ENCODE measurements at regions not wholly inside any gene's neighbourhood (a gene's known extent, or its start where the extent isn't known, plus 50 kb on each side); places are given as distances from the start of the nearest gene placed in this dataset.

GRCh38 chr3:110749006-110749405 lies 322.6 kb upstream of the NECTIN3 start:
- H3K4me1 ChIP-seq (ENCODE audit: control insufficient read depth, insufficient read depth, low read length) = no peaks in the 10 kb centered on the region
- H3K9me3 ChIP-seq (replicated peaks; ENCODE audit: low read length) = no peaks in the 10 kb centered on the region
- no peaks in the 10 kb centered on the region for H3K27me3 ChIP-seq (ENCODE audit: control insufficient read depth, insufficient read depth, low read length)
- H3K4me2 ChIP-seq (ENCODE audit: low read length) = no peak overlapping the region
- no peaks in the 10 kb centered on the region for H3K36me3 ChIP-seq (ENCODE audit: insufficient read depth, low read length)
- H3K4me3 ChIP-seq (ENCODE audit: low read length) = no peak overlapping the region
- no peak overlapping the region for H3K9ac ChIP-seq (ENCODE audit: low read depth, low read length)

- Histone ChIP-seq H3K27me3 (ENCODE audit: control insufficient read depth, insufficient read depth, low read length) (no peaks in the 10 kb centered on the region), H3K4me3 (ENCODE audit: low read length) (no peak overlapping the region)
Observed at GRCh38 chr3:110750201-110750600, 321.4 kb upstream of the NECTIN3 start.

GRCh38 chr3:110752307-110752706 lies 319.3 kb upstream of the NECTIN3 start:
- H3K9ac ChIP-seq (ENCODE audit: low read depth, low read length) = no peak overlapping the region
- H3K4me2 ChIP-seq (ENCODE audit: low read length) = no peak overlapping the region
- no peaks in the 10 kb centered on the region for H3K36me3 ChIP-seq (ENCODE audit: insufficient read depth, low read length)
- H3K4me1 ChIP-seq (ENCODE audit: control insufficient read depth, insufficient read depth, low read length) = no peaks in the 10 kb centered on the region
- H3K9me3 ChIP-seq (replicated peaks; ENCODE audit: low read length) = no peaks in the 10 kb centered on the region
- H3K27me3 ChIP-seq (ENCODE audit: control insufficient read depth, insufficient read depth, low read length) = no peaks in the 10 kb centered on the region
- H3K4me3 ChIP-seq (ENCODE audit: low read length) = no peak overlapping the region

More at GRCh38 chr3:110750201-110750600, 321.4 kb upstream of the NECTIN3 start:
- H3K4me2 ChIP-seq (ENCODE audit: low read length) = no peak overlapping the region
- H3K36me3 ChIP-seq (ENCODE audit: insufficient read depth, low read length) = no peaks in the 10 kb centered on the region
- H3K9ac ChIP-seq (ENCODE audit: low read depth, low read length) = no peak overlapping the region
- no peaks in the 10 kb centered on the region for H3K4me1 ChIP-seq (ENCODE audit: control insufficient read depth, insufficient read depth, low read length)
- no peaks in the 10 kb centered on the region for H3K9me3 ChIP-seq (replicated peaks; ENCODE audit: low read length)

GRCh38 chr3:110753516-110753915 lies 318.1 kb upstream of the NECTIN3 start:
- Histone ChIP-seq H3K27me3 (ENCODE audit: control insufficient read depth, insufficient read depth, low read length) (no peaks in the 10 kb centered on the region), H3K4me1 (ENCODE audit: control insufficient read depth, insufficient read depth, low read length) (no peaks in the 10 kb centered on the region), H3K9me3 (replicated peaks; ENCODE audit: low read length) (no peaks in the 10 kb centered on the region), H3K4me2 (ENCODE audit: low read length) (no peak overlapping the region), H3K9ac (ENCODE audit: low read depth, low read length) (no peak overlapping the region), H3K4me3 (ENCODE audit: low read length) (no peak overlapping the region), H3K36me3 (ENCODE audit: insufficient read depth, low read length) (no peaks in the 10 kb centered on the region)

DNA sequence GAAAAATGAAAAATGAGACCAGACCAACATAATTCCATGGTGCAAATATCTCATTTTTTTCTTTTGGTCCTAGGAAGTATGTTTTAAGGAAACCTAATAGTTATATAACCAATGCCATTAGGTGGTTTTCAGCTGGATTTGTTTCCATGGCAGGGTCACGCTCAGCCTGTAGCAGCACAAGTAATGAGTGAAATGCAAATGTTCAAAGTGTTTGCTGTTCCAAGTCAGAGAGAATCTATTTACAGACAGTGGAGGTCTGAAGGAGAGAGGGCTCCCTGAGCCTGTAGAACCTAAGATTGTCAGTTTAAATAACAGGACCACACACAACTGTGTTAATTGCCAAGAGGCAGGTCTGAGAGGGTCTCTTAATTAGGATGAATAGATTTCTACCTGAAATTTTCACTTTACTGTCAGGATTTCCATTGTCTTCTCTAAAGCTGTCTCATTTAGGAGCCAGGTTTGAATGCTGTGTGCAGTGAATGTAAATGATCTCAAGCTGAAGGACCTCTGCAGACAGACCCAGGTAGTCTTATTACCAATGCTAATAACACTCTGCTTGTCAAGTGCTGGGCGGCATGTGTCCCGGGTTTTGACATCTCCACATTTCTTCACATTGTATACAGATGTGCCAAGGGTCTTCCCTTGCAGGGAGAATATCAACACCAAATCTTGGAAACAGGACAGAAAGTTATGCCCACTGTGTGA lies 317.3 kb upstream of the NECTIN3 start:
- H3K4me3 ChIP-seq (ENCODE audit: low read length) = no peak overlapping the region
- H3K4me2 ChIP-seq (ENCODE audit: low read length) = no peak overlapping the region
- H3K4me1 ChIP-seq (ENCODE audit: control insufficient read depth, insufficient read depth, low read length) = no peaks in the 10 kb centered on the region
- H3K27me3 ChIP-seq (ENCODE audit: control insufficient read depth, insufficient read depth, low read length) = no peaks in the 10 kb centered on the region
- H3K36me3 ChIP-seq (ENCODE audit: insufficient read depth, low read length) = no peaks in the 10 kb centered on the region
- no peak overlapping the region for H3K9ac ChIP-seq (ENCODE audit: low read depth, low read length)
- H3K9me3 ChIP-seq (replicated peaks; ENCODE audit: low read length) = no peaks in the 10 kb centered on the region

- no peak overlapping the region for H3K4me2 ChIP-seq (ENCODE audit: low read length)
- no peaks in the 10 kb centered on the region for H3K27me3 ChIP-seq (ENCODE audit: control insufficient read depth, insufficient read depth, low read length)
- no peak overlapping the region for H3K9ac ChIP-seq (ENCODE audit: low read depth, low read length)
- no peak overlapping the region for H3K4me3 ChIP-seq (ENCODE audit: low read length)
- H3K36me3 ChIP-seq (ENCODE audit: insufficient read depth, low read length) = no peaks in the 10 kb centered on the region
- no peaks in the 10 kb centered on the region for H3K4me1 ChIP-seq (ENCODE audit: control insufficient read depth, insufficient read depth, low read length)
- no peaks in the 10 kb centered on the region for H3K9me3 ChIP-seq (replicated peaks; ENCODE audit: low read length)
Observed at GRCh38 chr3:110755345-110755744, 316.3 kb upstream of the NECTIN3 start.

DNA sequence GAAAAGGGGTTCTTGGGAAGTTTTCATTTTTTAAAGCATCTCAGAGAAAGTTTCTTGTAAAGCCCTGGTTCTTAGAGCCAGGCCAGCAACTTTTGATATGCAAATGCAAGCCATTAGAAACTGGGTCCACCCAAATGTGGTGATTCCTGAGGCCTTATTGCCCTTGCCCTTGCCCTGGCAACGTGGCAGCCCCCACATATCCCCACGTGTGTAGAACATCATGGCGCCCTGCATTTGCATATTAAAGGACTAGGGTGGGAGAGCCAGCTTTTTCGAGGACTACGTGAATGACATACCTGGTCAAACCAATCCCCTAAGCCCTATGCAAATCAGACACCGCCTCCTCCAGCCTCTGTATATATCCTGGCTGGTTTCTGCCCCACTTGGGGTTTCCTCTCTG lies 314.9 kb upstream of the NECTIN3 start:
- no peak overlapping the region for H3K9ac ChIP-seq (ENCODE audit: low read depth, low read length)
- H3K4me2 ChIP-seq (ENCODE audit: low read length) = no peak overlapping the region
- H3K36me3 ChIP-seq (ENCODE audit: insufficient read depth, low read length) = no peaks in the 10 kb centered on the region
- H3K4me1 ChIP-seq (ENCODE audit: control insufficient read depth, insufficient read depth, low read length) = no peaks in the 10 kb centered on the region
- H3K9me3 ChIP-seq (replicated peaks; ENCODE audit: low read length) = no peaks in the 10 kb centered on the region
- H3K27me3 ChIP-seq (ENCODE audit: control insufficient read depth, insufficient read depth, low read length) = no peaks in the 10 kb centered on the region
- H3K4me3 ChIP-seq (ENCODE audit: low read length) = no peak overlapping the region

DNA sequence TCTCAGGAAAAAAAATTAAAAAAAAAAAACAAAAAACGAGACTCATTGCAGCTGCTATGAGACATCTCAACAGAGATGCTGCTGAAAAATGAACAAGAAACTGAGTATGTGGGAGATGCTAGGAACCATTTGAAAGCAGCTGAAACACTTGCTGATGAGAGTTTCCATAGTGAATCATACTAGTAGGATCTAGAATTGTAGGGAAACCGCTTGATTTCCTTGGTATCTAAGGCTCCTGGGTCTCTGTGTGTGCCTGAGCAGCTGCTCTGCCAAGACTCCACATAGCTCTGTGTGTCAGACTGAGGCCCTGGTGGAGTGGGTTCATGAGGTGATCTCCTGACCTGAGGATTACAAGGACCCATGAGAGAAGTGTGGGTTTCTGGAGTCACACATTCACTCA lies 313.4 kb upstream of the NECTIN3 start:
- H3K9ac ChIP-seq (ENCODE audit: low read depth, low read length) = no peak overlapping the region
- H3K36me3 ChIP-seq (ENCODE audit: insufficient read depth, low read length) = no peaks in the 10 kb centered on the region
- no peak overlapping the region for H3K4me2 ChIP-seq (ENCODE audit: low read length)
- no peaks in the 10 kb centered on the region for H3K27me3 ChIP-seq (ENCODE audit: control insufficient read depth, insufficient read depth, low read length)
- no peaks in the 10 kb centered on the region for H3K9me3 ChIP-seq (replicated peaks; ENCODE audit: low read length)
- no peak overlapping the region for H3K4me3 ChIP-seq (ENCODE audit: low read length)
- no peaks in the 10 kb centered on the region for H3K4me1 ChIP-seq (ENCODE audit: control insufficient read depth, insufficient read depth, low read length)

DNA sequence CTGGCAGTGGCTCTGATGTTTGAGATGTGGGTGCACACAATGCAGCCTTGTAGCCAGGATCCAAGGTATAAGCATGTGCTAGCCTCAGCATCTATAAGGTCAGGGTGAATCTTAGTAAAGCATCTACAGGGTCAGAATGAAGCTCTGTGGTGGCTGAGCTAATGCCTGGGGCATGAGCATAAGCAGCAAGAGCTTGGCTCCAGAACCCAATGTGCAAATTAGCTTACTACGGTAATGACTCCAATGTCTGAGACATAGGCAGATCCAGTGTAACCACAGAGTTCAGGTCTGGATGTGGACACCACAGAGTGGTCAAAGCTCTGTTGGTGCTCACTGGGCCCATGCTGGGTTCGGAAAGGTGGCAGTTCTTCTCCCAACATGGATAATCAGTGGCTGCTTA lies 304.5 kb upstream of the NECTIN3 start:
- Histone ChIP-seq H3K4me1 (ENCODE audit: control insufficient read depth, insufficient read depth, low read length) (no peaks in the 10 kb centered on the region), H3K9me3 (replicated peaks; ENCODE audit: low read length) (no peaks in the 10 kb centered on the region), H3K4me2 (ENCODE audit: low read length) (no peak overlapping the region), H3K4me3 (ENCODE audit: low read length) (no peak overlapping the region), H3K36me3 (ENCODE audit: insufficient read depth, low read length) (no peaks in the 10 kb centered on the region), H3K27me3 (ENCODE audit: control insufficient read depth, insufficient read depth, low read length) (no peaks in the 10 kb centered on the region), H3K9ac (ENCODE audit: low read depth, low read length) (no peak overlapping the region)

GRCh38 chr3:110767838-110768237 lies 303.8 kb upstream of the NECTIN3 start:
- no peak overlapping the region for H3K4me3 ChIP-seq (ENCODE audit: low read length)
- H3K4me2 ChIP-seq (ENCODE audit: low read length) = no peak overlapping the region
- peaks cover 4% of the 10 kb centered on the region for H3K4me1 ChIP-seq (ENCODE audit: control insufficient read depth, insufficient read depth, low read length)
- H3K36me3 ChIP-seq (ENCODE audit: insufficient read depth, low read length) = no peaks in the 10 kb centered on the region
- H3K9me3 ChIP-seq (replicated peaks; ENCODE audit: low read length) = no peaks in the 10 kb centered on the region
- H3K27me3 ChIP-seq (ENCODE audit: control insufficient read depth, insufficient read depth, low read length) = no peaks in the 10 kb centered on the region
- no peak overlapping the region for H3K9ac ChIP-seq (ENCODE audit: low read depth, low read length)

DNA sequence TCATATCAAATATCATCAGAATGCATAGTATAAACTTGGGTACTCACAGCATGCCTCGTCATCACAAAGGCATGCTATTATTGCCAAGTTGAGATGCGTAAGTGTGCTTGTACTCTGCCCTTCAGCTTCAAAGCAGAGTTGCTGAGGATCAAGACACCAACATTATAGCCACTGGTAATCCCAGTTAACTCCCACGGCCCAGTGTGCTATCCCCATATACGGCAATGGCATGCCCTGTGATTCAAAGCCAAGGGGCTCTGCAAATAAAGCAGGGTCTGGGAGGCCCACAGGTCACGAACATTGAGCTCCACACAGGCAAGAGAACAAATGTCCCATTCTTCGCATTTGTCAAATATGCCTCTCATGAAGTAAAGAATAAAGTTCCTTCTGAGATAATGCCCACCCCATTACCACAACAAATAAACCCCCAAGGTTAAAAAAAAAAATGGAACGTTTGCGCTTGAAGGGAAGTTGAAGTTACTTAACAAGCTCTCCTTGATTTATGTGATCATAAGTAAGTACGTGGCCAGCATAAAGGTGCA lies 298.1 kb upstream of the NECTIN3 start:
- Histone ChIP-seq H3K36me3 (ENCODE audit: insufficient read depth, low read length) (no peaks in the 10 kb centered on the region), H3K4me1 (ENCODE audit: control insufficient read depth, insufficient read depth, low read length) (peaks cover 24% of the 10 kb centered on the region), H3K9ac (ENCODE audit: low read depth, low read length) (peak overlapping the region; percentile 4), H3K4me3 (ENCODE audit: low read length) (no peak overlapping the region), H3K27me3 (ENCODE audit: control insufficient read depth, insufficient read depth, low read length) (no peaks in the 10 kb centered on the region), H3K4me2 (ENCODE audit: low read length) (peak overlapping the region; percentile 14), H3K9me3 (replicated peaks; ENCODE audit: low read length) (no peaks in the 10 kb centered on the region)
